ENCODE measurements at regions not wholly inside any gene's neighbourhood (a gene's known extent, or its start where the extent isn't known, plus 50 kb on each side); places are given as distances from the start of the nearest gene placed in this dataset.

DNA sequence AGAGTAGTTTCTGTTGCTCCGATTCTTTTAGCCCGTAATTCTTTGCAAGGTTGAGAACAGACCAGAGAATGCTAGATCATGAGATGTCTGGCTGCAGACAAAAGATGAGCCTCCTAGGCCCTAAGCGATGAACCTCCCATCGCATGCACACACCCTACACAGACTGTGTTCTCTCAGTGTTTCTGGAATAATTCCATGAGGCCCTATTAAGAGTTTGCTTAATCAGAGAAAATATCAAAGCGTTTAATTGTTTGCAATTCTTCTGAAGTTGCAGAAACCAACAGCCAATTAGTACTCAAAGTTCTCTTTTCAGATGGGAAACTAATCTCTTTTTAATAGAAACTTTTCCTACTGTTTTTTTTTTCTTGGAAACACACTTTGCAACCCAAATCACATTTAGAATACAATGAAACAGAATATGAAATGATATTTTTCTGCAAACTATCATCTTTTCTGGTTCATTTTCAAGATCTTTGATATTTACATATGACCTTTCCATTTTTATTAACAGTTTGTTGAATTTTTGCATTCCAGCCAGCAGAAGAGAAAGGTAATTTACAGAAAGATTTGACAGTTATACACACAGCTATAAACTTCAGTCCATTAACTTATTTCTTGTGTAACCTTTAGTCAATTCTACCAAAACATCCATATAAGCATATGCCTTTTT lies 1525.6 kb downstream of the ARAP2 start:
- TF ChIP-seq, protein P1, sequence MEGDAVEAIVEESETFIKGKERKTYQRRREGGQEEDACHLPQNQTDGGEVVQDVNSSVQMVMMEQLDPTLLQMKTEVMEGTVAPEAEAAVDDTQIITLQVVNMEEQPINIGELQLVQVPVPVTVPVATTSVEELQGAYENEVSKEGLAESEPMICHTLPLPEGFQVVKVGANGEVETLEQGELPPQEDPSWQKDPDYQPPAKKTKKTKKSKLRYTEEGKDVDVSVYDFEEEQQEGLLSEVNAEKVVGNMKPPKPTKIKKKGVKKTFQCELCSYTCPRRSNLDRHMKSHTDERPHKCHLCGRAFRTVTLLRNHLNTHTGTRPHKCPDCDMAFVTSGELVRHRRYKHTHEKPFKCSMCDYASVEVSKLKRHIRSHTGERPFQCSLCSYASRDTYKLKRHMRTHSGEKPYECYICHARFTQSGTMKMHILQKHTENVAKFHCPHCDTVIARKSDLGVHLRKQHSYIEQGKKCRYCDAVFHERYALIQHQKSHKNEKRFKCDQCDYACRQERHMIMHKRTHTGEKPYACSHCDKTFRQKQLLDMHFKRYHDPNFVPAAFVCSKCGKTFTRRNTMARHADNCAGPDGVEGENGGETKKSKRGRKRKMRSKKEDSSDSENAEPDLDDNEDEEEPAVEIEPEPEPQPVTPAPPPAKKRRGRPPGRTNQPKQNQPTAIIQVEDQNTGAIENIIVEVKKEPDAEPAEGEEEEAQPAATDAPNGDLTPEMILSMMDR (conservative IDR thresholded peaks at IDR 0.05 in 1 of 2, IDR thresholded peaks at IDR 0.05 in 1 of 2; ENCODE audit: low read depth in 1 of 2, low read length in 2 of 2), result no peak
- TF ChIP-seq EZH2 (IDR thresholded peaks at IDR 0.05; ENCODE audit: low read length, missing control alignments), result no peak

All from fibroblast of lung (primary cell).